K562 (cell line): ENCODE measurements at regions not wholly inside any gene's neighbourhood (a gene's known extent, or its start where the extent isn't known, plus 50 kb on each side); places are given as distances from the start of the nearest gene placed in this dataset.

Experiments used
- RBM15 ChIP-seq: fragments of 200-400 bp; formaldehyde crosslinking; IDR thresholded peaks from 2 replicates; pipeline ENCODE4 v1.6.1; 2018; ENCODE audit warnings: mild to moderate bottlenecking, low read length, moderate library complexity; ENCODE audit not compliant: insufficient read depth
- ZBTB40 ChIP-seq, 2 experiments: fragments of 450-650 bp in 1 of 2; sonication (generic) in 1 of 2; formaldehyde crosslinking in 1 of 2; IDR thresholded peaks; 2 replicates each; pipeline versions ENCODE4 v1.7.1 to v1.9.0; 2016 to 2022; ENCODE audit warnings: inconsistent platforms in 1 of 2, mild to moderate bottlenecking in 1 of 2, missing genetic modification reagents in 1 of 2

GRCh38 chr5:74357827-74358226 lies 282.7 kb downstream of the ENC1 start (continued):
- TF ChIP-seq ZBTB40 (IDR thresholded peaks at IDR 0.05) (no peak), ZBTB40 (CRISPR knock-in tag; IDR thresholded peaks at IDR 0.05) (no peak), RBM15 (no peak)
